ENCODE measurements at regions not wholly inside any gene's neighbourhood (a gene's known extent, or its start where the extent isn't known, plus 50 kb on each side); places are given as distances from the start of the nearest gene placed in this dataset.

GRCh38 chr5:128007939-128008338, 75.6 kb upstream of the SLC12A2 start:
- no peak overlapping the region for H3K4me3 ChIP-seq (ENCODE audit: low read depth, low read length)
- TF ChIP-seq, protein P1, sequence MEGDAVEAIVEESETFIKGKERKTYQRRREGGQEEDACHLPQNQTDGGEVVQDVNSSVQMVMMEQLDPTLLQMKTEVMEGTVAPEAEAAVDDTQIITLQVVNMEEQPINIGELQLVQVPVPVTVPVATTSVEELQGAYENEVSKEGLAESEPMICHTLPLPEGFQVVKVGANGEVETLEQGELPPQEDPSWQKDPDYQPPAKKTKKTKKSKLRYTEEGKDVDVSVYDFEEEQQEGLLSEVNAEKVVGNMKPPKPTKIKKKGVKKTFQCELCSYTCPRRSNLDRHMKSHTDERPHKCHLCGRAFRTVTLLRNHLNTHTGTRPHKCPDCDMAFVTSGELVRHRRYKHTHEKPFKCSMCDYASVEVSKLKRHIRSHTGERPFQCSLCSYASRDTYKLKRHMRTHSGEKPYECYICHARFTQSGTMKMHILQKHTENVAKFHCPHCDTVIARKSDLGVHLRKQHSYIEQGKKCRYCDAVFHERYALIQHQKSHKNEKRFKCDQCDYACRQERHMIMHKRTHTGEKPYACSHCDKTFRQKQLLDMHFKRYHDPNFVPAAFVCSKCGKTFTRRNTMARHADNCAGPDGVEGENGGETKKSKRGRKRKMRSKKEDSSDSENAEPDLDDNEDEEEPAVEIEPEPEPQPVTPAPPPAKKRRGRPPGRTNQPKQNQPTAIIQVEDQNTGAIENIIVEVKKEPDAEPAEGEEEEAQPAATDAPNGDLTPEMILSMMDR (conservative IDR thresholded peaks at IDR 0.05; ENCODE audit: low read depth, low read length): no peak
- DNase-seq (ENCODE audit: low read depth): peak; percentile 35

DNA sequence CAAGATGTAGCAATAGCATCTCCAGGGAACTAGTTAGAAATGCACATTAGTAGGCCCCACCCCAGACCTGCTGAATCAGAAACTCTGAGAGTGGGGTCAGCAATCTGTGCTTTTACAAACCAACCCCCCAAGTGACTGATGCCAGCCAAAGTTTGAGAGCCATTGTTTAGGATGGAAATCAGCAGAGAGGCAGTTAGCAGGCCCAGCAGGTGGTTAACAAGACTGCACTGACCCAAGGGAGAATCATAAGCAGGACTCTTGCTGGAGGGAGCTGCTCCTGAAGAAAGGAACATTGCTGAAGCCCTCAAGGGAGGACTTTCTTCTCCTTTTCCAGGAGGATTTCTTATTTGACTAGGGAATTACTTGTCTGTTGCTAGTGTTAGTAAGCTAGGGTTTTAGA, 74.2 kb upstream of the SLC12A2 start:
- TF ChIP-seq, protein P1 (conservative IDR thresholded peaks at IDR 0.05; ENCODE audit: low read depth, low read length): no peak

GRCh38 chr5:128011339-128011738, 72.2 kb upstream of the SLC12A2 start:
- DNase-seq (ENCODE audit: low read depth): no peak
- H3K4me3 ChIP-seq (ENCODE audit: low read depth, low read length): no peak overlapping the region
- TF ChIP-seq, protein P1 (conservative IDR thresholded peaks at IDR 0.05; ENCODE audit: low read depth, low read length): no peak

More for the DNA sequence above, 74.2 kb upstream of the SLC12A2 start:
- no peak overlapping the region for H3K4me3 ChIP-seq (ENCODE audit: low read depth, low read length)
- DNase-seq (ENCODE audit: low read depth): no peak

DNA sequence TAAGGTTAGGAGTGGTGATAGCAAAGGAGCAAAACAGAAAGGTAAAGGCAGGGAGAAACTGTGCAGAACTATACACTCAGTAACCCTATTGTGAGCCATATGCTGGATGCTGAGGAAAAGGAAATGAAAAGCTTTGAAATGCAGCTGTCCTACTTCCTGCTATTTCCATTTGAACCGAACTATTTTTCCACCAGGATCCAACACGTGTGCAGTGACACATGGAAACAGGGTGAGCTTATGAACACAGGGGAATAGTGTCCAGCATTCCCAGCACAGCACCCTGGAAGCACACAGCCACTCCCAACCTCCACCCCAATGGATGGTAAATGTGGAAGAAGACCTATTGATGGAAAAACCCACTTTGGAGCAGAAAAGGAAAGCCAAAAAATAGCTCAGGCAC, 69.0 kb upstream of the SLC12A2 start:
- TF ChIP-seq, protein P1 (conservative IDR thresholded peaks at IDR 0.05; ENCODE audit: low read depth, low read length): no peak
- no peak for DNase-seq (ENCODE audit: low read depth)
- H3K4me3 ChIP-seq (ENCODE audit: low read depth, low read length): no peak overlapping the region

DNA sequence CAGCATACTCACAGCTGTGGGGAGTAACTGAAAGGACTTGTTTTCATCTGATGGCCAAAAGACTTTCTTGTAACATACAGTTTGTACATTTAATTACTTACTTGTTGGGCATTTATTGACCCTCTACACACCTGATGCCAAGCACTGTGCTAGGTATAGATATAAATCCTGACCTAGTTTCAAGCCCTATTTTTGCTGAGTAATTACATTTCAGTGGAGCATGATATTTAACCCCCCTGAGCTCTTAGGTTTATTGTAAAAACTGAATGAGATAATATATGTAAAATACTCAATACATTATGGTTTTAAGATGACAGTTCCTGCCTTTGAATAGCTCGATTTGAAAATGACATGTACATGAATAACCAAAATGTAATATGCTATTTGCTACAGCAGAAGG, 68.1 kb upstream of the SLC12A2 start:
- no peak for DNase-seq (ENCODE audit: low read depth)
- TF ChIP-seq, protein P1 (conservative IDR thresholded peaks at IDR 0.05; ENCODE audit: low read depth, low read length): no peak
- no peak overlapping the region for H3K4me3 ChIP-seq (ENCODE audit: low read depth, low read length)

- TF ChIP-seq, protein P1 (conservative IDR thresholded peaks at IDR 0.05; ENCODE audit: low read depth, low read length): no peak
- no peak overlapping the region for H3K4me3 ChIP-seq (ENCODE audit: low read depth, low read length)
- no peak for DNase-seq (ENCODE audit: low read depth)
These were observed 67.6 kb upstream of the SLC12A2 start for GRCh38 chr5:128015978-128016377.

- no peak overlapping the region for H3K4me3 ChIP-seq (ENCODE audit: low read depth, low read length)
- TF ChIP-seq, protein P1 (conservative IDR thresholded peaks at IDR 0.05; ENCODE audit: low read depth, low read length): no peak
- DNase-seq (ENCODE audit: low read depth): no peak
These were observed 64.2 kb upstream of the SLC12A2 start for GRCh38 chr5:128019391-128019790.

All from choroid plexus epithelial cell (primary cell).